GM12872 (cell line): ENCODE measurements at regions not wholly inside any gene's neighbourhood (a gene's known extent, or its start where the extent isn't known, plus 50 kb on each side); places are given as distances from the start of the nearest gene placed in this dataset.
A peak's percentile ranks its signal among the peaks of the same experiment; 100 is the strongest.

Experiments
- TF ChIP-seq, protein P1 (sequence below): IDR thresholded peaks from 3 replicates; pipeline ENCODE4 v1.5.1; 2011; ENCODE audit warnings: low read depth, mild to moderate bottlenecking, low read length, moderate library complexity; ENCODE audit not compliant: insufficient read depth

DNA sequence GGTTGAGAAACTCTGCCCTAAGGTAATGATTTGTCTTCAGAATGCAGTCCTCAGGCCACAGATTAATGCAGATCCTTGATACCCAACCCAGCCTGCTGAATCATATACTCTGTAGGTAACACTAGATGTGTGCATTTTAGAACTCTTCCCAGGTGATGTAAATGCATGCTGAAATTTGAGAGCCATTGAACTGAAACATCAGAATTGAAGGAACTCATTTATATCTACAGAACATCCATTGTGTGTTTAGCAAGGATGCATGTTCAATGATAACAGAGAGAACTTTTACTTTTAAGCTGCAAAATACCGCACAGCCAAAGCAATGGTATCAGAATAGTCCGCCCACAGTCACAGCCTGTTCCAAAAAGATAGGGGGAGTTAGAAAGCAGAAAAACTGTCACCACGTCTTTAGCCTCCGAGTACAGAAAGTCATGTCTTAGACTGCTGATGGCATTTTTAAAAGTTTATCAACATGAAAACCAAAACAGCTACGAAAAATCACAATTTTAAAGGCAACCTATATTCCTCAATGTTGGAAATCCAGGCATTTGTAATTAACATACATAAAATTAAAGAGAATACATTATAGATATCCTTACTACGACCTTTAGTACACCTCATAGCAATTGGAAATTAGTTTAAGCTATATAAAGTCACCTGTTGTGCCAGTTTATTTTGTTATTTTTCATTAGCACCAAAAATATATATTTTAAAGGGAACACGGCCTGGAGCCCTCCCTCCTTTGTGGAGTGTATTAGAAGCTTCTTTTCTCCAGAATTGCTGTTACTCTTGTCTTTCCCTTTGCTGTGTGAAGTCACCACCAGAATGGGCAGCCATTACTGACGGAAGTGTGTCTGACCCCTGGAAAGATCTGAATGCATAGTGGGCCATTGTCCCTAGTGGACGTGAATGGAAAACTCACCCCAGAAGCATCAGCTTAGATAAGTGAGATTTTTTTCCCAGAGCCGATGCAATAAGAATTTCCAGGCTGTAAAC is 65.8 kb upstream of the PRKAR2B start:
- TF ChIP-seq, protein P1, sequence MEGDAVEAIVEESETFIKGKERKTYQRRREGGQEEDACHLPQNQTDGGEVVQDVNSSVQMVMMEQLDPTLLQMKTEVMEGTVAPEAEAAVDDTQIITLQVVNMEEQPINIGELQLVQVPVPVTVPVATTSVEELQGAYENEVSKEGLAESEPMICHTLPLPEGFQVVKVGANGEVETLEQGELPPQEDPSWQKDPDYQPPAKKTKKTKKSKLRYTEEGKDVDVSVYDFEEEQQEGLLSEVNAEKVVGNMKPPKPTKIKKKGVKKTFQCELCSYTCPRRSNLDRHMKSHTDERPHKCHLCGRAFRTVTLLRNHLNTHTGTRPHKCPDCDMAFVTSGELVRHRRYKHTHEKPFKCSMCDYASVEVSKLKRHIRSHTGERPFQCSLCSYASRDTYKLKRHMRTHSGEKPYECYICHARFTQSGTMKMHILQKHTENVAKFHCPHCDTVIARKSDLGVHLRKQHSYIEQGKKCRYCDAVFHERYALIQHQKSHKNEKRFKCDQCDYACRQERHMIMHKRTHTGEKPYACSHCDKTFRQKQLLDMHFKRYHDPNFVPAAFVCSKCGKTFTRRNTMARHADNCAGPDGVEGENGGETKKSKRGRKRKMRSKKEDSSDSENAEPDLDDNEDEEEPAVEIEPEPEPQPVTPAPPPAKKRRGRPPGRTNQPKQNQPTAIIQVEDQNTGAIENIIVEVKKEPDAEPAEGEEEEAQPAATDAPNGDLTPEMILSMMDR, result peak; percentile 15; the same call in 1 of the 3 replicates

DNA sequence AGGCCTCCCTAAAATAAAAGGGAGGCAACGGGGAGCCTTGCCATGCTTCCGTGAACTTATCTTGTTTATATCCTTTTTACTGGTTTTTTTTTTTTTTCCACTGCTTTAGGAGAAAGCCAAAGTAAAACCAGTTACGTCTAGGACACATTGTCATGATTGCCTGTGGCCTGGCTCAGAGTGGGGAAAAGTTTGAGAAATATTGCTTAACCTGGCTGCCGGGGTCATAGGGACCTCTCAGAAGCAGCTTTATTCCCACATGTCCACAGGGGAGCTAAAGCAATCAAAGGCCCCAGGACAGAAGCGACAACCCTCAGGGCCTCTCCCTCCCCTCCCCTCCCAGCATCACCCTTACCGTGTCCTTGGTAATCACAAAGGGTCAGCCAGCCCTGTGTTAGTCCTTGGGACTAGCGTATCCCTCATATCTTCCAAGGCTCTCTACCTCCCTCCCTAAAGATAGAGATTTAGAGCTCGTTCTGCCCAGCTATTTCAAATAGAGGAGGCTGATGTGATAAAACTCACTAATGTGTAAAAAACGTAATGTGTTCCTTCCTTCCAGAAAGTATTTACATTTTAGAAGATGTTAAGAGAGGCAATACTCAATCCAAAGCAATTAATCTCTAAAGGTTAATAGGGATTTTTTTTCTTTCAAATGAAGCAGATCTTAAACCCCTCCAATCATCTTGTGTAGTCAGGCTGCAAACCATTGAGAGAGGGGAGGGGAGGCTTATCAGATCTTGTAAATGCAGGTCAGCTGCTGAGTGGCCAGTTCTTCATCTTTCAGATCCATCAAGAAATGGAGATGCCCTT is 64.8 kb upstream of the PRKAR2B start:
- TF ChIP-seq, protein P1, result no peak

DNA sequence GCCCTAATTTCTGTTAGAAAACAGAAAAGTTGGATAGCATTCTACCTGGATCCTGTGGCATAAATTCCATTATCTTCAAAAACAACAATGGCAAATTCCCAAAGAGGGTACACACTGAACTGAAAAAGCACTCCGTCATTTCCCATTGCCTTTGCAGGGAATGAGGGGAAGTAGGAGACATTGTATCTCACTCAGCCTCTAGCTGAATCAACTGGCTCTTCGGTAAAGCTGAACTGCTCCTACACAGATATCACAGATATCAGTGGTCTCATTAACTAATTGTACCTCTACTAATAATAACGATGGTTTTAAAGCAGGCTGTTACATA is 64.2 kb upstream of the PRKAR2B start:
- TF ChIP-seq, protein P1, result no peak

DNA sequence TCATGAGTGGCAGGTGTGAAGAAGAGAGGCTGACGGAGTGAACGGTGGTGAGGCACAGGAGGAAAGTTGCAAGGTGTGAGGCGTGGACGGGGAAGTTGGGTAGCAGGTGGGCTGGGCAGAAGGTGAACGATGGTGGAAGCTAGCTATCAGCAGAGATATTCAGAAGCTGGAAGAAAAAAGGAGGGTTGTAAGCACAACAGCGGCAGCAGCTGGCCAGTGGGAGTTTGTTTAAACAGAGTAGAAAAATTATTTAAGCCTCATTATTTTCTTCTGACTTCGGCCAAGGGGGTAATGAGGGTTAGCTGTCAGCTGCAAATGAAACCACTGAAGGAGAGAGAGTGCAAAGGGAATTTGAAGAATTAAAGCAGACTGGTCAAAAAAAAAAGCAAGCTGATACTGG is 62.1 kb upstream of the PRKAR2B start:
- TF ChIP-seq, protein P1, result no peak

DNA sequence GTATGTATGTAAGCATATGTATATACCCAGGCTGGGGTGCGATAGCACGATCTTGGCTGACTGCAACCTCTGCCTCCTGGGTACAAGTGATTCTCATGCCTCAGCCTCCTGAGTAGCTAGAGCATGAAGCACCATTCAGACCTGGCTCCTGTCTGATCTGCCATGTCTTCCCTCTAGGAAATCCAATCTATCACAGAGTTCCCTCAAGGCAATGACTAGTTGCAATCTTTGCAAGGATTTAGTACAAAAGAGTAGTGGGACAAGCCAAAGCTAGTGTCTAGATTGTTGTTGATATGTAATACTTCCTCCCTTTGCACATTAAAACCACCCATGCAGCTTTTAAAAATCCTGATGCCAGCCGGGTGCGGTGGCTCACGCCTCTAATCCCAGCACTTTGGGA is 60.5 kb upstream of the PRKAR2B start:
- TF ChIP-seq, protein P1, result no peak

DNA sequence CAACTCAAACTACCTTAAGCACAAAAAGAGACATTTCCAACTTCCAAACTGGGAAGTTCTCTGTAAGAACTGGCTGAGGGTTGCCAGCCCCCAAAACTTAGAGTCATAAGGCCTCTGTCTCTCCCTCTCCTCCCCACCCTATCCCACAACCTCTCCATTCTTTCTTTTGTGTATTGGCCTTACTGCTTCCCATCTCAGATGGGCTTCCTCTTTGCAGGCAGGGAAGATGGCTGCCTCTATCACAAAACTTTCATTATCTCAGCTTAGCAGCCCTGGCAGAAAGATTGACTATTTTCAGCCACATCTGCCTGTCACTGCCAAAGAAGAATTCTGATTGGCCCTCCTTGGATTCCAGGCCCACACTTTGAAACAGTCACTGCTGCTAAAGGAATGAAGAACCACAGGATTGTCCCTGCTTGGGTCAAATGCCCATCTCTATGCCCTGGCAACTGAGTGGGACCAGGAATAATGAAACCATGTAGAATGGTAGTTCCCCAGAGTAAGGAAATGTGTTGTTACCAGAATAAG is 58.0 kb upstream of the PRKAR2B start:
- TF ChIP-seq, protein P1, result no peak

DNA sequence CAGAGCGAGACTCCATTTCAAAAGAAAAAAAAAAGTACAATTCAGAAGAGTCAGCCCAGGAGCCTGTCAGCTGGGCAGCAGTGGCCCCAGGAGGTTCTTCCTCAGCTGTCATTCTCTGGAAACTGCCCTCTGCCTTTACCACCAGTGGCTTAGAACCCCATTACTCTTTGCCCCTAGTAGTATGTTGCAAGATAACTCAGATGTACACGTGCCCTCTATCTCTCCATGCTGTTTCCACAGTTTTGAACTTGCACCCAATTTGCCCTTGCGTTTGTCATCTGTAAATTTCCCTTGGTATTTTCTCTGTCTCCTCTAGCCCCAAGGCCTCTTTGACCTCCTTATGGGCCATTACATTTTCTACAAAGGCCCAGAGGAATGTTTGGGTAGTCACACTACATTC is 56.7 kb upstream of the PRKAR2B start:
- TF ChIP-seq, protein P1, result no peak
